ENCODE measurements at regions not wholly inside any gene's neighbourhood (a gene's known extent, or its start where the extent isn't known, plus 50 kb on each side); places are given as distances from the start of the nearest gene placed in this dataset.

DNA sequence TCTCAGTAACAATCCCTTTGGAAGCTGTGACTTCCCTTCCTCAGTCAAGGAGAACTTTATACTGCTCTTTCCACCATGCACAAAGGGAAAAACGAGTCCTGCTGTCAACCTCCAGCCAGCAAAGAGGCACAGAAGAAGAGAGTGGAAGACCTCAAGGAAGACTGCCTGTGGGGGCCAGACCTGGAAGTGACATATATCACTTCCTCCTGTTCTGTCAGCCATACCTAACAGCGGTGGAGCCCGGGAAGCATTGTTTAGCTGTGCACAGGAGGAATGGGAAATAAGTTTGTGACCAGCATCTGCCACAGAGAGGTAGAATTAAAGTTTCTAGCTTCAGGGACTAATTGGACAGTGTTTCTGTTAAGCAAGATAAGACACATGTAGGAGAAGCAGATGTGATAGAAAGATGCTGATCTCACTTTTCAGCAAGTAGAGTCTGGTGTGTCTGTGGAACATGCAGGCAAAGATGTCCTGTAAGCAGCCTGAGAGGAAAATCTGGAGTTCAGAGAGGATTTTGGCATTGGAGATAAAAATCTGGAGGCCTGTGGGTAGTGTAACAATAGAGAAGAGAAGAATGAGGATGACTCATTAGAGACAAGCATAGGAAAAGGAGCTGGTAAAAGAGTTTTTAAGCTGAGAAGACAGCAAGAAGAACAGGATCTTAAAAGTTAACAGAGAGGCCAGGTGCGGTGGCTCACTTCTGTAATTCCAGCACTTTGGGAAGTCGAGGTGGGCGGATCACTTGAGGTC is 141.6 kb upstream of the CPSF6 start:
- CTCF ChIA-PET: no interaction called here
- Histone ChIP-seq H3K27ac (ENCODE audit: control insufficient read depth, insufficient read depth) (no peak overlapping the region), H3K4me2 (ENCODE audit: control insufficient read depth, insufficient read depth) (no peak overlapping the region), H3K27me3 (replicated peaks in 1 of 2; ENCODE audit: control insufficient read depth in 2 of 2, insufficient read depth in 2 of 2, low read length in 1 of 2) (no peaks in the 10 kb centered on the region; a peak in 1 of 4 replicates), H3K9ac (ENCODE audit: control insufficient read depth, insufficient read depth, low read length) (no peak overlapping the region), H3K4me3 (no peak overlapping the region), H3K36me3 (ENCODE audit: control insufficient read depth in 2 of 2, insufficient read depth in 2 of 2, low read length in 1 of 2) (no peaks in the 10 kb centered on the region), H4K20me1 (ENCODE audit: control insufficient read depth, insufficient read depth) (no peaks in the 10 kb centered on the region), H3K9me3 (replicated peaks; ENCODE audit: control insufficient read depth, insufficient read depth, low read length) (no peaks in the 10 kb centered on the region), H2AFZ (ENCODE audit: control insufficient read depth, low read depth, low read length) (no peak overlapping the region), H3K79me2 (ENCODE audit: control insufficient read depth, insufficient read depth, low read length) (no peaks in the 10 kb centered on the region), H3K4me1 (ENCODE audit: control insufficient read depth, insufficient read depth, low read length) (no peaks in the 10 kb centered on the region)
- FAIRE-seq (no peak), ATAC-seq (no peak), DNase-seq (ENCODE audit: low read depth, low spot score) (no peak)
- BruUV-seq (replicated peaks): no TSS peak
- intact Hi-C loops (cut with micrococcal nuclease; ENCODE audit: unreplicated experiment) (no loop called here), in situ Hi-C loops (cut with MboI) (no loop called here)
- TF ChIP-seq WRNIP1 (IDR thresholded peaks at IDR 0.05; ENCODE audit: borderline replicate concordance, low read depth, low read length): no peak
- TF ChIP-seq ZNF384 (IDR thresholded peaks at IDR 0.05; ENCODE audit: borderline replicate concordance, low read depth, low read length): no peak
- TF ChIP-seq TCF3 (IDR thresholded peaks at IDR 0.05; ENCODE audit: borderline replicate concordance, insufficient read depth, low read depth, low read length): no peak
- WGBS (ENCODE audit: insufficient coverage, insufficient replicate concordance, low lambda C conversion rate, missing lambda C conversion rate): 30% methylated on average over 6 of the region's 6 CpGs
- RAD21 ChIA-PET (ENCODE audit: unreplicated experiment): no interaction called here
- SMC1A ChIA-PET (ENCODE audit: uncharacterized antibody, unreplicated experiment): interaction anchor here (0.6 kb wide), 1 partner anchor 261 kb away, joined by 3 read pairs; no protein-coding TSS in a partner anchor
- POLR2A ChIA-PET: no interaction called here

DNA sequence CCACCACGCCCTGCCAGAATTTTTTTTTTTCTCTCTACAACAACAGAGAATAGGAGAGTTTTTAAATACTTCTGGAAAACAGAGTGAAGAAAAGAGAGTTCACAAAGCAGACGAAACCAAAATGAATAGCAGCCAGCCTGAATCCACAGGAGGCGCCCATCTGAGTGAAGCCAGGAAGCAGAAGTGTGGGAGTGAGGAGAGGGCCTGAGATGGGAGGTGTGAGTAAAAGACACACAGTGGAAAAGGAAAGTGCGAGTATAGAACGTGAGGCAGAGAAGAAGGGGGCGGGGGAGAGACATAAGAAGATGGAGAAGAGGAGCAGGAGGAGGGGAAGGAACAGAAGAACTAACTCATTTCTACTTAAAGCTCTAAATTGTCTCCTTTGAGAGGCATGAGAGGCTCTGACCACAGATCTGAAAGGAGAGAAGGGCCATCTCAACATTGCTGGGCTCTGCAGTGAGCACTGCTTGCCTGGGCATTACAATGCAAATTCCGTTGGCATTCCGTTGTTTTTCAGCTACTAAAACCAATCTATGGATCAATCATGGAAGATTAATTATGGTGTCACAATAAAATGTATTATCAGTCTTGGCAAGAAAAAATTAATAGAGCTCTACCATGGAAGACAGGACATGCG is 140.1 kb upstream of the CPSF6 start:
- DNase-seq (ENCODE audit: low read depth, low spot score): no peak
- ChIA-PET RAD21 (ENCODE audit: unreplicated experiment) (no interaction called here), CTCF (no interaction called here), SMC1A (ENCODE audit: uncharacterized antibody, unreplicated experiment) (interaction anchor here (0.6 to 1.0 kb wide), 2 partner anchors 14 to 257 kb away, joined by 3 to 4 read pairs; no protein-coding TSS in a partner anchor), POLR2A (no interaction called here)
- in situ Hi-C loops (cut with MboI): no loop called here
- no peaks in the 10 kb centered on the region for H3K4me1 ChIP-seq (ENCODE audit: control insufficient read depth, insufficient read depth, low read length)
- no peaks in the 10 kb centered on the region for H3K36me3 ChIP-seq (ENCODE audit: control insufficient read depth in 2 of 2, insufficient read depth in 2 of 2, low read length in 1 of 2)
- H3K9ac ChIP-seq (ENCODE audit: control insufficient read depth, insufficient read depth, low read length): no peak overlapping the region
- no peak overlapping the region for H2AFZ ChIP-seq (ENCODE audit: control insufficient read depth, low read depth, low read length)
- H3K27me3 ChIP-seq (replicated peaks in 1 of 2; ENCODE audit: control insufficient read depth in 2 of 2, insufficient read depth in 2 of 2, low read length in 1 of 2): no peaks in the 10 kb centered on the region; a peak in 1 of 4 replicates
- no peak overlapping the region for H3K4me2 ChIP-seq (ENCODE audit: control insufficient read depth, insufficient read depth)
- no peak overlapping the region for H3K27ac ChIP-seq (ENCODE audit: control insufficient read depth, insufficient read depth)
- no peaks in the 10 kb centered on the region for H3K9me3 ChIP-seq (replicated peaks; ENCODE audit: control insufficient read depth, insufficient read depth, low read length)
- intact Hi-C loops (cut with micrococcal nuclease; ENCODE audit: unreplicated experiment): no loop called here
- no TSS peak for BruUV-seq (replicated peaks)
- no peaks in the 10 kb centered on the region for H4K20me1 ChIP-seq (ENCODE audit: control insufficient read depth, insufficient read depth)
- WGBS (ENCODE audit: insufficient coverage, insufficient replicate concordance, low lambda C conversion rate, missing lambda C conversion rate): 17% methylated on average over 9 of the region's 9 CpGs
- no peak overlapping the region for H3K4me3 ChIP-seq
- H3K79me2 ChIP-seq (ENCODE audit: control insufficient read depth, insufficient read depth, low read length): no peaks in the 10 kb centered on the region
- no peak for FAIRE-seq
- no peak for ATAC-seq
- TF ChIP-seq NR2C2 (IDR thresholded peaks at IDR 0.05; ENCODE audit: borderline replicate concordance, control insufficient read depth, insufficient read length, low read depth) (no peak), SUPT20H (IDR thresholded peaks at IDR 0.05; ENCODE audit: borderline replicate concordance, control insufficient read depth, low read depth, low read length) (no peak), SP1 (IDR thresholded peaks at IDR 0.05; ENCODE audit: low read depth, low read length) (no peak)
- TF ChIP-seq, protein P1, sequence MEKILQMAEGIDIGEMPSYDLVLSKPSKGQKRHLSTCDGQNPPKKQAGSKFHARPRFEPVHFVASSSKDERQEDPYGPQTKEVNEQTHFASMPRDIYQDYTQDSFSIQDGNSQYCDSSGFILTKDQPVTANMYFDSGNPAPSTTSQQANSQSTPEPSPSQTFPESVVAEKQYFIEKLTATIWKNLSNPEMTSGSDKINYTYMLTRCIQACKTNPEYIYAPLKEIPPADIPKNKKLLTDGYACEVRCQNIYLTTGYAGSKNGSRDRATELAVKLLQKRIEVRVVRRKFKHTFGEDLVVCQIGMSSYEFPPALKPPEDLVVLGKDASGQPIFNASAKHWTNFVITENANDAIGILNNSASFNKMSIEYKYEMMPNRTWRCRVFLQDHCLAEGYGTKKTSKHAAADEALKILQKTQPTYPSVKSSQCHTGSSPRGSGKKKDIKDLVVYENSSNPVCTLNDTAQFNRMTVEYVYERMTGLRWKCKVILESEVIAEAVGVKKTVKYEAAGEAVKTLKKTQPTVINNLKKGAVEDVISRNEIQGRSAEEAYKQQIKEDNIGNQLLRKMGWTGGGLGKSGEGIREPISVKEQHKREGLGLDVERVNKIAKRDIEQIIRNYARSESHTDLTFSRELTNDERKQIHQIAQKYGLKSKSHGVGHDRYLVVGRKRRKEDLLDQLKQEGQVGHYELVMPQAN (conservative IDR thresholded peaks at IDR 0.05): no peak
- TF ChIP-seq, protein P2, sequence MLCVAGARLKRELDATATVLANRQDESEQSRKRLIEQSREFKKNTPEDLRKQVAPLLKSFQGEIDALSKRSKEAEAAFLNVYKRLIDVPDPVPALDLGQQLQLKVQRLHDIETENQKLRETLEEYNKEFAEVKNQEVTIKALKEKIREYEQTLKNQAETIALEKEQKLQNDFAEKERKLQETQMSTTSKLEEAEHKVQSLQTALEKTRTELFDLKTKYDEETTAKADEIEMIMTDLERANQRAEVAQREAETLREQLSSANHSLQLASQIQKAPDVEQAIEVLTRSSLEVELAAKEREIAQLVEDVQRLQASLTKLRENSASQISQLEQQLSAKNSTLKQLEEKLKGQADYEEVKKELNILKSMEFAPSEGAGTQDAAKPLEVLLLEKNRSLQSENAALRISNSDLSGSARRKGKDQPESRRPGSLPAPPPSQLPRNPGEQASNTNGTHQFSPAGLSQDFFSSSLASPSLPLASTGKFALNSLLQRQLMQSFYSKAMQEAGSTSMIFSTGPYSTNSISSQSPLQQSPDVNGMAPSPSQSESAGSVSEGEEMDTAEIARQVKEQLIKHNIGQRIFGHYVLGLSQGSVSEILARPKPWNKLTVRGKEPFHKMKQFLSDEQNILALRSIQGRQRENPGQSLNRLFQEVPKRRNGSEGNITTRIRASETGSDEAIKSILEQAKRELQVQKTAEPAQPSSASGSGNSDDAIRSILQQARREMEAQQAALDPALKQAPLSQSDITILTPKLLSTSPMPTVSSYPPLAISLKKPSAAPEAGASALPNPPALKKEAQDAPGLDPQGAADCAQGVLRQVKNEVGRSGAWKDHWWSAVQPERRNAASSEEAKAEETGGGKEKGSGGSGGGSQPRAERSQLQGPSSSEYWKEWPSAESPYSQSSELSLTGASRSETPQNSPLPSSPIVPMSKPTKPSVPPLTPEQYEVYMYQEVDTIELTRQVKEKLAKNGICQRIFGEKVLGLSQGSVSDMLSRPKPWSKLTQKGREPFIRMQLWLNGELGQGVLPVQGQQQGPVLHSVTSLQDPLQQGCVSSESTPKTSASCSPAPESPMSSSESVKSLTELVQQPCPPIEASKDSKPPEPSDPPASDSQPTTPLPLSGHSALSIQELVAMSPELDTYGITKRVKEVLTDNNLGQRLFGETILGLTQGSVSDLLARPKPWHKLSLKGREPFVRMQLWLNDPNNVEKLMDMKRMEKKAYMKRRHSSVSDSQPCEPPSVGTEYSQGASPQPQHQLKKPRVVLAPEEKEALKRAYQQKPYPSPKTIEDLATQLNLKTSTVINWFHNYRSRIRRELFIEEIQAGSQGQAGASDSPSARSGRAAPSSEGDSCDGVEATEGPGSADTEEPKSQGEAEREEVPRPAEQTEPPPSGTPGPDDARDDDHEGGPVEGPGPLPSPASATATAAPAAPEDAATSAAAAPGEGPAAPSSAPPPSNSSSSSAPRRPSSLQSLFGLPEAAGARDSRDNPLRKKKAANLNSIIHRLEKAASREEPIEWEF (IDR thresholded peaks at IDR 0.05; ENCODE audit: insufficient replicate concordance, low read depth, low read length): no peak
